GM12891 (cell line): ENCODE measurements at regions not wholly inside any gene's neighbourhood (a gene's known extent, or its start where the extent isn't known, plus 50 kb on each side); places are given as distances from the start of the nearest gene placed in this dataset.

ENCODE experiments used
- PAX5 ChIP-seq: IDR thresholded peaks from 2 replicates; pipeline ENCODE4 v1.6.1; 2011; ENCODE audit warnings: low read length, moderate library complexity, mild to moderate bottlenecking; ENCODE audit not compliant: insufficient read depth, severe bottlenecking
- POLR2A ChIP-seq: IDR thresholded peaks from 2 replicates; pipeline ENCODE4 v1.6.1; 2011; ENCODE audit warnings: low read depth, low read length, control low read depth
- POLR2AphosphoS5 ChIP-seq: IDR thresholded peaks from 2 replicates; pipeline ENCODE4 v1.6.1; 2011; ENCODE audit warnings: low read depth, low read length, control low read depth
- SPI1 ChIP-seq: IDR thresholded peaks from 2 replicates; pipeline ENCODE4 v1.6.1; 2011; ENCODE audit warnings: low read depth, low read length, control low read depth
- TAF1 ChIP-seq: IDR thresholded peaks from 2 replicates; pipeline ENCODE4 v1.6.1; 2011; ENCODE audit warnings: low read depth, low read length, control low read depth

DNA sequence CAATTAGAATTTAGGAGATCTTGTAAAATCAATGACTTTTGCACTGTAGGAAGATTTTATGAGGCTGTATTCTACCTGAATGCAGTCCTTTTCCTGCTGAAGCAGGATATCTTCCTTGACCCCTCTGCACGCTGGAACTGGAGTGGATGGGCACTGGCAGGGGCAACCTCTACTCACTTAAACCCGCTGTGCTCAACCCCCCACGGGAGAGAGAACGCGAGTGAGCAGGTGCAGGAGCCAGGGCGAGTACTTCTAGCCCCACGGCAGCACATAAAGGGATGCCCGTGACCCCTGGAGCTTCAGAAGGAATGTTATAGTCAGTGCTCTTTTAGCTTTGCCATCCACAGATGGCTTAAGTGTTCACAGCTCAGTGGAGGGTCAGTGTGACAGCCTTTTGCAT is 1144.8 kb downstream of the EPHA7 start:
- TF ChIP-seq POLR2AphosphoS5: no peak
- no peak for TF ChIP-seq TAF1
- no peak for TF ChIP-seq POLR2A
- TF ChIP-seq SPI1: no peak
- no peak for TF ChIP-seq PAX5
